ENCODE measurements at regions not wholly inside any gene's neighbourhood (a gene's known extent, or its start where the extent isn't known, plus 50 kb on each side); places are given as distances from the start of the nearest gene placed in this dataset.

DNA sequence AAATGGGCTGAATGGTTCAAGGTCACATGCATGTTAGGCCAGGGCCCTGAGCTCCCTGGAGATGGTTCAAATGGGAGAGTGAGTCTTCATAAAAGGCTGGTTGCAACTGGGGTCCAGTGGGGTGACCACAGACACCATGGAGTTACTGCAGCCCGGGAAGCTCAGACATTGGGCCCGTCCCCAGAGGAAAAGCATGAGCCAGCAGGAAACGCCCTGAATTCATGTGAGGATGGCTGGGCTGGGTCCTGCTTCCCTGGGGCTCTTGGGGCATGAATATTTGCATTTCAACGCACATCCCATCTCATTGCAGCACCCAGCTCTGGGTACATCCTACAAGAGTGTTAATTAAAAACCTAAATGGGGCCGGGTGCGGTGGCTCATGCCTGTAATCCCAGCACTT, 549.0 kb downstream of the TCERG1L start:
- no peak for DNase-seq (ENCODE audit: low read depth)

DNA sequence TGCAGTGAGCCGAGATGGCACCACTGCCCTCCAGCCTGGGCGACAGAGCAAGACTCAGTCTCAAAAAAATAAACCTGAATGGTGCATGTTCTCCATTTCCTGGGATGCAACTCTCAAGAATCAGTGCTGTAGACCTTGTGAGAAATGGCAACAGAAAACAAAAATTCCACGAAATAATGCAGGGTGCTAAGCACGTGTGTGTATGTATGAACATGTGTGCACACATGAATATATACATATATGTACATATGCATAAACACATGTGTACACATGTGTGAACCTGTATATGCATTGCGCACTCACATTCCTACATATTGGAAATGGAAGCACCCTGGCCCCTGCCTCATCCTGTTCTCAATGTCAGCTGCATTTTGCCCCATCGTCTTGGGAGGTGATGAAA, 548.5 kb downstream of the TCERG1L start:
- DNase-seq (ENCODE audit: low read depth), result no peak

DNA sequence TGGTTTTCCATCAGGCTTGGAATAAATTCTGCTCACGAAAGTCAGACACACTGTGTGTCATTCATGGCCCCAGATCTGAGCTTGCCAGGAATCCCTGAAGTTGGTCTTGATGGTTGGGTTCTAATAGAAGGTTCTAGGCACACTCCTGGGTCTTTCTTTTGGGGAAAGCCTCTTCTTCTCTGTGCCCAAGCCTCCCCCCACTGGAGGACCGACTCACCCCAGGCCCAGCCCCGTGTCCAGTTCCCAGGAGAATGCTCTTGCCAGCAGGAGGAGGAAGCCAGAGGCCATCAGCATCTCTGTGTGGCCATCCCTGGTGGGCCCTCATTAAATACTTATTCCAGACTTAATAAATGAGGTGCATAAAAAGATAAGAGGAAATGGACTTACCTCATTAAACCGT, 548.0 kb downstream of the TCERG1L start:
- DNase-seq (ENCODE audit: low read depth), result no peak

DNA sequence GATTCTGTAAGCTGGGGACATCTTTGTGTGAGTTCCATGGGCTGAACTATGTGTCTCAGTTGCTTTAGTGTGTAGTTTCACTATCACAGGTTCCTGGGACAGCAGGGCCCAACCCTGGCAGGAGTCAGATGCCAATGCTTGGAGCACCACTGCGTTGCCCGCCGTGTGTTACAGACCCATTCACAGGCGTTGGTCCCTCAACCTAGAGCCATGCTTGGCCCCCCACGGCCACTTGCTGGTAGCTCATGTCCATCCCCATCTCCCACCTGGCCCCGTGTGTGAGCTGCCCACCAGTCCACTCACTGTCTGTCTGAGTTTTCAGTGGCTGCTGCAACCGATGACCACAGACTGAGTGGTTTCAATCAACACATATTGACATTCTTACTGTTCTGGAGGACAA, 546.9 kb downstream of the TCERG1L start:
- DNase-seq (ENCODE audit: low read depth), result no peak

DNA sequence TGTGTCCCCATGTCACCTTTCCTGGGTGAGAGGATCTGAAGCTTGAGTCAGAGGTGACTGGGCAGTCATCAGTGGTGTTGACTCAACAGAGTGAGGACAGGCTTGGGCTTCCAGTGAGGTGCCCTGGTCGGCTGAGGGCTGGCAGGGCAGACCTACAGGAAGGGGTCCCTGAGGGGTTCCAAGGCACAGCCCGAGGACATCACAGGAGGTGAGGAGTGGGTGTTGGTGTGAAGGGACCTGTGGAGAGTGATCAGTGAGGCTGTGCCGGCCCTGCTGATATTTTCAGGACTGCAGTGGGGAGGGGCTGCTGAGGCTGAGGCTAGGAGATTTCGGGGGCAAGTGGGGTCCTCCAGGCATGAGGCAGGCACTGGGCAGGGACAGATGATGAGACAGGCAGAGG, 545.5 kb downstream of the TCERG1L start:
- DNase-seq (ENCODE audit: low read depth), result no peak

DNA sequence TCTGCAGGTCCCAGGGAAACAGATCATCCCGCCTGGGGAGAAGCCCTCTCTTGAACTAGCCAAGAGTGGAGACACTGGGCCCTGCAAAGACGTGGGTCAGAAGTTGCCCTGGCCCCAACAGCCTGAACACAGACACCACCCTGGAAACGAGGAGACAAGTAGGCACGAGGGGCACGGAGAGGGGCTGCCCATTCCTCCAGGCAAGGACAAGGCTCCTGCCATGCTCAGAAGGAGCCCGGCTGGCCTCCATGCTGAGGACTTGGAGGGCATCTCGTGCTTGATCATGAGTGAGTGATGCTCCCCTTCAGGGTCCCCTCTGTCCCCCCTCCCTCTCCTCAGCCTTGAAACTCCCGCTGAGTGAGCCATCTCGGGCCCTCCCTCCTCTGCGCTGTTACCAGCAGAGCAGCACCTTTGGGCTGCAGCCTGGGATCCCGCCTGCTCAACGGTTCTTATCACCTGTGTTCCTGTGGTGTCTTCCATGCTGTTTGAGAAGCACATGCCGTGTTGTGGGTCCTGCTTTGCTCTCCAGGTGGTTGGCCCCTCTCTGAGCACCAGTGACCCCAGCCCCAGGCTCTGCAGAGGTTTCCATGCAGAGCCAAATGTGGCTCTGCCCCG, 544.3 kb downstream of the TCERG1L start:
- DNase-seq (ENCODE audit: low read depth), result no peak

DNA sequence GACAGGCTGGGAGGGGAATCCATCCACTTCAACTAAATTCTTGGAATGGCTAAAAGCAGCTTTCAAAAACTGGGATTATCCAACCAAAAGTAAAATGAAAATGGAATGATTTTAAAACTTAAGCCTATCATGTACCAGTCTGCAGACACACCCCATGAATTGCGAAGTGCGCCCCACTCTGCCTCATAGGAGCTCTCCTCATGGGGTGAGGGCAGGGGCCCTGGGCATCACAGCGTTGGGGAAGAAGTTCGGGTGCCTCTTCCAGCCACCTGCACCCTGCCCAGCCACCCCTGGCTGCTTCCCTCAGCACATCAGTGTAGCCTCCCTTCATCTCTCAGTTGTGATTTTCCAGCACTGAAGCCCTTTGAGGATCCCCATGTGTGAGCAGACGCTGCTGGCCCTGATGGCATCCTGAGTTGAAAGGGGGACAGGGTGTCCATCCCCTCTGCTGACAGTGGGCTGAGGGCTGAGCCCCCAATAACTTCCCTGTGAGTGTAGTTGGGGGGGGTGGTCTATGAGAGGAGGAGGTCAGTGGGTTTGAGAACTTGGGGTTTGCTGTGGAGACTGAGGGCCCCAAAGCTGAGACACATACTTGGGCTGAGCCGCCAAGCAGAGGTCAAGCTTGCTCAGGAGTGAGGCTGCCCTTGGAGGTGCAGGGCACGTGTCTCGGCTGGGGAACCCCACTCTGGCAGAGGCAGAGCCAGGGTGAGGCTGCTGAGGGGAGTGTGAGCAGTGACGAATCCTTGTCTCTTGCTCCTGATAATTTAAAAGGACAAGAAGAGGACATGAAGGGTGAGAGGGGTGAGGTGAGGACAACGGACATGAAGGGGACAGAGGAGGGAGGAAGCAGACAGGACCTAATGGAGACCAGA, 542.1 kb downstream of the TCERG1L start:
- no peak for DNase-seq (ENCODE audit: low read depth)

DNA sequence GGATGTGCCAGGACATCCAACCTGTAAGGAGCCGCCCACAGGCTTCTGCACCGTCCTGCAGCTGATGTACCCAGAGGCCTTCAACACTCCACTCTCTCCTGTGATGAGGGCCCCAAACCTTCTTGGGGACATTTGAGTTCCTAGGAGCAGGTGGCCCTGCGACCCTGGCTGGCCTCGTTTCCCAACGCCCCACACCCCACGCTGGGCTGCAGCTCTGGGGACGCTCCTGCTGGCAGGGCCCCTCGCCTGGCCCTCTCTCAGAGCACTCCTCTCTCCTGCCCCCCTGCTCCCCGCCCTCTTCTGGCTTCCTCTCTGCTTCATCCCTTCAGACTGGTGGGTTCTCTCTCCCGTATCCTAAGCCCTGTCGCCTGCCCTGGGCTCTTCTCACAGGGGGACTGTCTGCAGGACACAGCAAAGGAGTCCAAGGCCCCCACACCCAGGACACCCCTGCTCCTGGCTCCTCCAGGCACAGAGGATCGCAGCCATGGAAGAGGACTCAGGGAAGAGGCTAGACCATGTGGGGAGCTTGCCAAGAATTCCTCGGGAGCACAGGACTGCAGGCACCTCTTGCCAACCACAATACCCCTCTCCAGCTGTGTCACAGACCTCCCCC, 541.4 kb downstream of the TCERG1L start:
- no peak for DNase-seq (ENCODE audit: low read depth)

DNA sequence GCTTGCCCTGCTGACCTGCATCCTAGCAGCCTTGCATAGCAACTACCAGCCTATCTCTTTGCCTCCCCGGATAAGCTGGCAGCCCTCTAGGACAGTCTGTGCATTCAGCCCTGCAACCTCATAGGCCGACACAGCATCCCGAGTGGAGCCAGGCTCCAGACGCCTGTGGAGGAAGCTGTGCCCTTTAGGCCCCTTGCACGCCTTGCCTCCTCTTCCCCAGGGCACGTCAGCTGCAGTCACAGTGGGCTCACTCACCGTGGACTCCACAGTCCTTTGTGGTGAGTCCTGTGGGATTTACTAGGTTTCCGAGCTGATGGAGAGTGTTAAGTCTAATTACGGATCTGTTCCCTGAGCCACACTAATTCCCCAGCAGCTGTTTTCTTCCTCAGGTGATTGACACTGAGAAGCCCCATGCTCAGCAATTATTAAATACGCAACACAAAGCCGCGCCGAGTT, 540.0 kb downstream of the TCERG1L start:
- DNase-seq (ENCODE audit: low read depth), result no peak

DNA sequence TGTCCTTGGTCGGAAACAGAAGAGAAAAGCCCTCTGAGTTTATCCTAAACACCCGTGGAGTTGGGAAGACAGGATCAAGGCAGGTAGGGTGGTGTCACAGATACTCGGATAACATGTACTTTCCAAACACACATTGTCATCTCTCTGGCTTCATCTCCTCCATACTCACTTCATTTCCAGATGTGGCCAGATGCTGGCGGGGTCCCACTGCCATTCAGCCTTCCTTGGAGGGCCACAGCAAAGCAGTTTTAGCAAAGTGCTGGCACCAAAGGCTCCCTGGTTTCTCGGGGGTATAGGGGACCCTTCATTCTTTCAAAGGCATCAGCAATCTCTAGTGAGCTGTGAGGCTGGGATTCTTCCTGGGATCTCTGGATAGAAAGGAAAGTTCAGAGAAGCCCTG, 539.5 kb downstream of the TCERG1L start:
- DNase-seq (ENCODE audit: low read depth), result no peak

DNA sequence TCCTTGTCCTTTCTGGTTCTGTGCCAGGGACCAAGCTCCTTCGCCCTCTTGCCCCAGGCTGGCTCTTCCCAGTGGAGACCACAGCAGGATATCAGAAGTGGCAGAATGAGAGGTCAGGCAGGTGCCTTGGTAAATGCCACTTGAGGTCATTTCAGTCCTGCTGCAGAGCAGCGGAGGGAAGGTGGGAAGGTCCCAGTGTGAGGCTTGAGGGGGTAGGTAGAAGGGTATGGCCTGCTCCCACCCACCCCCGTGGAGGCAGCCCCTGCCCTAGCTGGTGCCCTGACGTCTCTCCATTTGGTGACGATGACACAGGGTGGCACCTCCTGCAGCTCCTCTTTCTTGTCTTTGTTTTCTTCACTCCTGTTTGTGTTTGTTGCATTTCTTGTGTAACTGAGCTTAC, 538.8 kb downstream of the TCERG1L start:
- no peak for DNase-seq (ENCODE audit: low read depth)

DNA sequence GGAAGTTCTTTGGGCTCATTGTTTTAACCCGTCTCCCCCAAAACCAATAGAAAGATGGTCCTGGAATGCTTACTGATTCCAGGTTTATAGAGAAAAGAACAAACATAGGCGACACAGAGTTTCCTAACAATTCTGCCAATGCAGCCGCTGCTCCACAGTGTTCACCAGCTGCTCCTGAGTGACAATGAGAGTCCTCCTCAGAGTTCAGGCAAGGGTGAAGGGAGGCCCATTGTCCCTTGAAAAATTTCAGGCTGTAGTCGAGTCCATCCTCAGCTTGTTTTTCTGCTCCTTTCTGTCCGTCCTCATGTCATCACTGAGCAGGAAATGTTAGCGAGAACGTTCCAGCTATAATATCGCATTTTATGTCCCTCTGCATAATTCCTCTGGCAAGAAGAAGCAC, 537.6 kb downstream of the TCERG1L start:
- no peak for DNase-seq (ENCODE audit: low read depth)

DNA sequence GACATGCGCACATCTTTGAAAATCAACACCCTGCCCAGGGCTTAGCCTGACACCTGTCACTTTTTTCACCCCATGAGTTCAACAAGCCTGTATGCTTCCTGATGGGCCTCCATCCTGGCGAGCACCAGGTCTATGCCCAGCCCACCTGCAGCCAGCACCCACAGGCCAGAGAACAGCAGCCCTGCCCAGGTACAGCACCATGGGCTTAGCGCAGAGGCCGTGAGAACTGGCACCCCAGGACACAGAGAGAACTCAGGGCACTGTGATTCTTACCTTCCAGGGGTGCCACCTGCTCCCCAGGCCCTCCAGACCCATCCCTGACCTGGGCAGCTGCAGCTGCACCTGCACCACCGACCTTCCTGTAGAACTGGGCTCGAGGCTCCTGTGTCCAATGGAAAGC, 536.6 kb downstream of the TCERG1L start:
- DNase-seq (ENCODE audit: low read depth), result no peak

DNA sequence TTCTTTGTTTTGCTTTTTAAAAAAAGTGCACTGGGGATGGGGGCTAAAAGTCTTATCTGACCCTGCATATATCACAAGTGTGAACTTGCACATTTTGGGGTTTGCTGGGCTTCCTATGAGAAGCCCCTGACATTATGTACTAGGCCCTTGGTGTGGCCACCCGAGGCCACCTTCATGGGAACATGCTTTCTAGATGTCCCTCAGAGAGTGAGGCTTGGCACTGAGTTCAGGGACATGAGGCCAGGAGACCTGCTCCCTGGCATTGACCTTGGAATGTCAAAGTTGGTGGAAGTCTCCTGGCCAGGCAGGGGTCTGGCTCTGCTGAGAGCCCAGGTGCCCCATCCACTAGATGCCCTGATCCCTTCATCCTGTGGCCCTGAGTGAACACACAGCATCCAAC, 536.2 kb downstream of the TCERG1L start:
- DNase-seq (ENCODE audit: low read depth), result no peak

DNA sequence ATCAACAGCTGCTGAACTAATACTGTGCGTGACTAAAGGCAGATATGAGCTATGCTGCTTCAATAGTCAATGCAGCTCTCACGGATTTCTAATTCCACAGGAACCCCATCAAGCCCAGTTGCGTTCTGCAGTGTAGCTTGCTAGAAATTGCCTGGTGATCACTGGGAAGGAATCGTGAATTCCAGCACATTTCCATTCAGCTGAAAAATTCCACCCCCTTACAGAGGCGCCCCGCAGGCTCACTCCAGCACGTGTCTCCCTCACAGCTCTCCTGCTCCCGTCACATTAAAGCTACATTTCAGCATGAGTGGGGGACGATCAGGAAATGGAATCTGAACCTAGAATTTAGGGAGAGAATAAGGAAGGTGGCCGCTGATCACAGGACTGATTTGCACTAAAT, 534.8 kb downstream of the TCERG1L start:
- no peak for DNase-seq (ENCODE audit: low read depth)

DNA sequence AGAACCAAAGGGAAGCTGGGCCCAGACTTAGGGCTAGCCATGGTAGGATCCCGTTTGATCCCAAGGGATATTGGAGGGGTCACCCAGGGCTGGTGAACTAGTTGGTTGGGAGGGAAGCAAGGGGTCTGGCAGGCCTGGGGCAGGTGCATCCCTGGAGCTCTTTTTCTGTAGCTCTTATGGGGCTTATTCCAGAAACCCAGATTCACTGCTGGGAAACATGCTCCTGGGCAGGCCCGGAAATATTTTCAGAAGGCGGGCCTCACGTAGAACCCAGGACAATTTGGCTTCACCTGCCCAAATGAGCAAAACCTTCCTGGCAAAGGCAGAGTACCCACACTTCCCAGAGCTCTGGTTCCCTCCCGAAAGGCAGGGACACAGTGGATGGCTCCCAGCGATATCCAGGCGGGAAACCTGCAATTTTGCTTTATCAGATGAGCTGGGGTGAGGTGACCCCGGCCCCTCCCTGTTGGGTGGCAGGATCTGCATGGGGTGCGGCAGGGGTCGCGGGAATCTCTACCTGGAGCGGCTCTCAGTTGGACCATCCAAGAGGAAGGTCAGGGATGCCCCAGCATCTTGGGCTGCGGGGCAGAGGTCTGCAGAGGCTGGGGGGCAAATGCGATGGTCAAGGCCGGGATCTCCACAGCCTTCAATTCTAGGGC, 533.9 kb downstream of the TCERG1L start:
- no peak for DNase-seq (ENCODE audit: low read depth)

DNA sequence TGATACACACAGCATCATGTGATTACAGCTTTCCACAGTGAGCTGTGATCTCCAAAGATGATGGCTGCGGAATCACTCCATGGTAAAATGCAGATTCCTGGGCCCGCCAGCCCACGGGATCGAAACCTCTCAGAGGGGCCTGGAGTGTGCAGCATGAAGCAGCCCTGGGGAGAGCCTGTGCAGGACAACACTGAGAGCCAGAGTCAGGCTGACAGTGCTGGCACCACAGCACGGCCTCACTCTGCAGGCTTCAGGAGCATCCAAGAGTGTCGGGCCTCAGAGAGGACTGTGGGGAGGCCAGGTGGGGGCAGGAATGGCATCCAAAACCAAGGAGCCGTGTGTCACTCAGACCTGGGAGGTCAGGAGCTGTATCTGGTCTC, 533.4 kb downstream of the TCERG1L start:
- DNase-seq (ENCODE audit: low read depth), result no peak

DNA sequence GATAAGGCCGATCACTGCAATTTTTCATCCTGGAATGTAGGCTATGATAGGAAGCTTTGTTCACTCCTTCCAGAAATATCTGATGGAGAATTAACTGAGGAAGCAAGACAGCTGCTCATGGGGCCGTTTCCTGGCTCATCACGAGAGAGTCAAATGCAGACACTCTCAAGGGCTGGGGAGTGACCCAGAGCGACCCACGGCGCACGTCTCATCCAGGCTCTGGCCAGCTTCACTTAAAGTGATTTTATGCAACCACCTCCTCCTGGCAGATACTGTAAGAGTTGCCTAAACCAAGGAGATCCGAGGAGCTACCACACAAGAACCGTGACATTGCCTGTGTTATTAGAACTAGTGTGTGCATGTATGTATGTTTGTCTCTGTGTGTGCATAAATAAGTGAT, 530.8 kb downstream of the TCERG1L start:
- no peak for DNase-seq (ENCODE audit: low read depth)

DNA sequence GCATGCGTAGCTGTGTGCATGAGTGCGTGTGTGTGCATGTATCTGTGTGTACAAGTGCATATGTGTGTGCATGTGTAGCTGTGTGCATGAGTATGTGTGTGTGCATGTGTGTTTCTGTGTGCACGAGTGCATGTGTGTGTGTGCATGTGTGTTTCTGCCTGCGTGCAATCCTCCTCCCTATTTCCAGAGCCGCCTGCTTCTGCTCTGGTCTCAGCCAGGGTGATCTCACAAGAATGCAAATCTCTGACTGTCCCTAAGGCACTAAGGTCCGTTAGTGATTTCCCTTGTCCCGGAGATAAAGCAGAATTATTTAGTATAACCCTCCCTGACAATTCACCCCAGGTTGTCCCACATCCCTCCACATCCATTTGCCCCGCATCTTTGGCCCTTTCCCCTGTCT, 530.3 kb downstream of the TCERG1L start:
- DNase-seq (ENCODE audit: low read depth), result no peak

DNA sequence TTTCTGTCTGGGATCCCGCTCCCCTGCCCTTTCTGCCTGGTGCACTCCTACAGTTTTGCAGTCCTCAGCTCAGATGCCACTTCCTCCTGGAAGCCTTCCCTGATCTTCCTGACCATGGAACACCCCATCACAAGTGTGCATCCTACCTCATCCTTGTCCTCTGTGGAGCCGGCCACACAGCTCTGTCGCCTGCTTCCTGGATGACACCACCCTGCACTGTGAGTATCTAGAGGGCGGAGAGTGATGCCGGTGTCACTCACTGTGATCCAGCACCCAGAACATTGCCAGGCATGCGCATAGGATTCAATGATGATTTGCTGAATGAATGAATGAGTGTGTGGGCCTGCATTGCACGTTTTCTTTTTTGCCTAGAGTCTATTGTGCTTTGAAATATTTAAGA, 529.9 kb downstream of the TCERG1L start:
- DNase-seq (ENCODE audit: low read depth), result no peak

DNA sequence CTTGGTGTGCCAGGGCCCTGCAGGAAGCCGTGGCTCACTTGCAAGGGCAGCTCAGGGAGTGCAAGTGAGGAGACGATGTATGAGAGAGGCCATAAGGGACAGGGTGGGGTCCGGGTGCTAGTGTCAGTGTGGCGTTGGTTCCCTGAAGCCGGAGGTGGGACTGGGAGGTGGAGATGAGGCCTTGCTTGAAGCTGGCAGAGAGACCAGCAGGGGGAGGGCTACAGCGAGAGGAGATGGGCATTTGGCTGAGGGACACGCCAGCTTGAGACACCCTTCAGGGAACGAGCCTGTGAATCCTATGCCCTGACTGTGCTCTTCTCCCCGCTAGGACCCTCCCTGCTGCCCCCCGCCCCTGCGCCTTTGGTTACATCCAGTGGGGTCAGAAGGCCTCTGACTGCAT, 529.1 kb downstream of the TCERG1L start:
- DNase-seq (ENCODE audit: low read depth), result no peak

DNA sequence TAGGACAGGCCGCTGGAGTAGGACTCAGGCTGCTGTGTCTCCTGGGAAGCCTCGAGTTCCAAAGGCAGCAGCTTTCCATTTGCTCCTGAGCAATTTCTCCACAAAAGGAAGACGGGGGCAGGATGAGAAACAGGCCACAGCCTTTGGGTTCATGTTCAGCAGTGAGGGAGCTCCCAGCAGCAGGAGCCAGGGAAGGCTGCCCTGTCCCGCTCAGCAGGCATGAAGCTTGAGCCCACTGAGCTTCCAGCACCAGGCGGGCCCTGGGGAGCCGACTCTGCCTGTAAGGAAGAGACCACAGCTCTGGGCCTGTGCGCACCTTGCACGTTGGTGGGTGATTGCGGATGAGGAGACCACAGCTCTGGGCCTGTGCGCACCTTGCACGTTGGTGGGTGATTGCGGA, 527.2 kb downstream of the TCERG1L start:
- DNase-seq (ENCODE audit: low read depth), result no peak

Data from HT1080 (cell line).